Hepatocyte (in vitro differentiated cells): ENCODE measurements at regions not wholly inside any gene's neighbourhood (a gene's known extent, or its start where the extent isn't known, plus 50 kb on each side); places are given as distances from the start of the nearest gene placed in this dataset.

Source experiments
- EZH2 ChIP-seq: fragments of 200-600 bp; sonication (generic); IDR thresholded peaks from 2 replicates; pipeline ENCODE4 v1.6.1; 2016; ENCODE audit warnings: antibody characterized with exemption, mild to moderate bottlenecking, borderline replicate concordance
- EZH2phosphoT487 ChIP-seq: fragments of 200-600 bp; sonication (generic); IDR thresholded peaks from one replicate; pipeline ENCODE4 v1.6.1; 2018; ENCODE audit warnings: antibody characterized with exemption, mild to moderate bottlenecking, low read depth, moderate library complexity; ENCODE audit not compliant: unreplicated experiment, severe bottlenecking
- TF ChIP-seq, protein P1 (sequence below): fragments of 200-600 bp; sonication (generic); IDR thresholded peaks from 2 replicates; pipeline ENCODE4 v1.5.1; 2016; ENCODE audit warnings: antibody characterized with exemption, mild to moderate bottlenecking; ENCODE audit not compliant: poor library complexity

- TF ChIP-seq, protein P1, sequence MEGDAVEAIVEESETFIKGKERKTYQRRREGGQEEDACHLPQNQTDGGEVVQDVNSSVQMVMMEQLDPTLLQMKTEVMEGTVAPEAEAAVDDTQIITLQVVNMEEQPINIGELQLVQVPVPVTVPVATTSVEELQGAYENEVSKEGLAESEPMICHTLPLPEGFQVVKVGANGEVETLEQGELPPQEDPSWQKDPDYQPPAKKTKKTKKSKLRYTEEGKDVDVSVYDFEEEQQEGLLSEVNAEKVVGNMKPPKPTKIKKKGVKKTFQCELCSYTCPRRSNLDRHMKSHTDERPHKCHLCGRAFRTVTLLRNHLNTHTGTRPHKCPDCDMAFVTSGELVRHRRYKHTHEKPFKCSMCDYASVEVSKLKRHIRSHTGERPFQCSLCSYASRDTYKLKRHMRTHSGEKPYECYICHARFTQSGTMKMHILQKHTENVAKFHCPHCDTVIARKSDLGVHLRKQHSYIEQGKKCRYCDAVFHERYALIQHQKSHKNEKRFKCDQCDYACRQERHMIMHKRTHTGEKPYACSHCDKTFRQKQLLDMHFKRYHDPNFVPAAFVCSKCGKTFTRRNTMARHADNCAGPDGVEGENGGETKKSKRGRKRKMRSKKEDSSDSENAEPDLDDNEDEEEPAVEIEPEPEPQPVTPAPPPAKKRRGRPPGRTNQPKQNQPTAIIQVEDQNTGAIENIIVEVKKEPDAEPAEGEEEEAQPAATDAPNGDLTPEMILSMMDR, result no peak
- TF ChIP-seq EZH2phosphoT487, result no peak
- TF ChIP-seq EZH2, result no peak
These were observed 194.9 kb downstream of the UTP18 start for GRCh38 chr17:51455211-51455610.
